Tibial nerve (tissue), 4 donors: ENCODE measurements at regions not wholly inside any gene's neighbourhood (a gene's known extent, or its start where the extent isn't known, plus 50 kb on each side); places are given as distances from the start of the nearest gene placed in this dataset.

Source experiments
- DNase-seq, 2 donors: peaks; one replicate each; pipeline ENCODE4 v3.0.0-alpha.2; 2019; ENCODE audit warnings: low spot score in 2 of 2
- H3K27ac ChIP-seq, 4 donors: fragments of 200-600 bp; sonication (generic) in 3 of 4; one replicate each; pipeline ENCODE4 v1.5.1; 2017 to 2019; ENCODE audit warnings: mild to moderate bottlenecking in 1 of 4
- H3K27me3 ChIP-seq, 2 donors: fragments of 200-600 bp; sonication (generic) in 1 of 2; one replicate each; pipeline versions ENCODE4 v1.5.1 to v1.6.0; 2017 to 2019
- H3K36me3 ChIP-seq, 3 donors: fragments of 200-600 bp; sonication (generic); one replicate each; pipeline ENCODE4 v1.5.1; 2018 to 2019
- H3K4me1 ChIP-seq, 4 donors: fragments of 200-600 bp; sonication (generic) in 3 of 4; one replicate each; pipeline ENCODE4 v1.5.1; 2017 to 2019
- H3K4me3 ChIP-seq, 4 donors: fragments of 200-600 bp; sonication (generic) in 3 of 4; one replicate each; pipeline ENCODE4 v1.5.1; 2017 to 2019; ENCODE audit warnings: mild to moderate bottlenecking in 1 of 4, moderate library complexity in 1 of 4
- H3K9me3 ChIP-seq, 4 donors: fragments of 200-600 bp; sonication (generic) in 3 of 4; one replicate each; pipeline ENCODE4 v1.5.1; 2017 to 2019
- CTCF ChIP-seq, 5 experiments: fragments of 200-600 bp in 3 of 5; fragments of 450-650 bp in 2 of 5; sonication (generic) in 3 of 5; IDR thresholded peaks; one replicate each; pipeline ENCODE4 v1.5.1; 2016 to 2019; ENCODE audit warnings: antibody characterized with exemption in 5 of 5, mild to moderate bottlenecking in 3 of 5, moderate library complexity in 2 of 5
- EP300 ChIP-seq, 2 donors: sonication (generic); formaldehyde crosslinking; IDR thresholded peaks; one replicate each; pipeline ENCODE4 v1.6.1; 2017; ENCODE audit warnings: antibody characterized with exemption in 2 of 2, mild to moderate bottlenecking in 1 of 2
- POLR2A ChIP-seq, 2 donors: fragments of 450-650 bp; IDR thresholded peaks; one replicate each; pipeline ENCODE4 v1.6.1; 2017; ENCODE audit warnings: antibody characterized with exemption in 2 of 2, mild to moderate bottlenecking in 2 of 2, moderate library complexity in 2 of 2
- WGBS, 2 donors: methylation state at CpG; one replicate each; pipeline ENCODE4 v1.1.5; 2018; 5-methylcytosine and 5-hydroxymethylcytosine counted together

DNA sequence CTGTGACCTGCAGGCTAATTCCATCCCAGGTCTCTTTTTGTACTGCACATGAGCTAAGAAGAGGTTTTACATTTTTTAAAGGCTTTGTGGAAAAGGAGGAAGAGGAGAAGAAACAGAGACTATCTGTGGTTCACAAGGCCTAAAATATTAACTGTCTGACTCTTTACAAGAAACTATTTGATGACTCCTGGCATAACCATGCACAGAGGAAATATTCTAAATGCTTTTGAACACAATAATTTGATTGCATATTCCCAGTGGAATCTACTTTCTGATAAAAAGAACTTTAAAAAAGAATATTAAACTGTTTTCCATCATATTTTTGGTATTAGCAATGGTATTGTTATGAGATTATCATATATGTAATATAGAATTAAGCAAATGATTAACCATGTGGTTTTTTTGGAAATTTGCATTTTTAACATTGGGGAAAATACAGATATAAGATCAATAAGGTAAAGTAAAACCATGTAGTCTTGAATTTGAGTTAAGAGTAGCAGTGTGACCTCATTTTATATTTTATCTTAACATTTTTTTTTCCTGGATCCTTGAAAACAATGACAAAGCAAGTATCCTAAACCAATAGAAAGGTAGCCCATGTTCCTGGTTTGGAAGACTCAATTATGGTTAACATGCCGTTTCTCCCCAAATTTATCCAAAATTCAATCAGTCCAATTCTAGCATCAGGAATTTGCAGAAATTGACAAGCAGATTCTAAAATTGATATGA is 251.0 kb downstream of the UQCRFS1 start:
- TF ChIP-seq EP300 (IDR thresholded peaks at IDR 0.05) (no peak), CTCF (IDR thresholded peaks at IDR 0.05) (no peak), POLR2A (IDR thresholded peaks at IDR 0.05) (no peak)
- Histone ChIP-seq H3K27ac (no peak overlapping the region), H3K36me3 (no peaks in the 10 kb centered on the region), H3K4me3 (no peak overlapping the region), H3K27me3 (no peaks in the 10 kb centered on the region), H3K9me3 (peaks cover 0 to 9% (median 0%) of the 10 kb centered on the region in 4 donors), H3K4me1 (no peaks in the 10 kb centered on the region)
- DNase-seq: no peak
- WGBS, 2 donors: 87 to 90% methylated on average over 1 of the region's 1 CpG

GRCh38 chr19:28960986-28961705 is 251.8 kb downstream of the UQCRFS1 start:
- Histone ChIP-seq H3K36me3 (no peaks in the 10 kb centered on the region), H3K9me3 (peaks cover 0 to 9% (median 0%) of the 10 kb centered on the region in 4 donors), H3K4me3 (no peak overlapping the region), H3K27me3 (no peaks in the 10 kb centered on the region), H3K4me1 (no peaks in the 10 kb centered on the region), H3K27ac (no peak overlapping the region)
- DNase-seq: no peak
- TF ChIP-seq EP300 (IDR thresholded peaks at IDR 0.05): no peak
- TF ChIP-seq POLR2A (IDR thresholded peaks at IDR 0.05): no peak
- TF ChIP-seq CTCF (IDR thresholded peaks at IDR 0.05): no peak
- 65 to 66% methylated on average over 4 of the region's 4 CpGs for WGBS, 2 donors

DNA sequence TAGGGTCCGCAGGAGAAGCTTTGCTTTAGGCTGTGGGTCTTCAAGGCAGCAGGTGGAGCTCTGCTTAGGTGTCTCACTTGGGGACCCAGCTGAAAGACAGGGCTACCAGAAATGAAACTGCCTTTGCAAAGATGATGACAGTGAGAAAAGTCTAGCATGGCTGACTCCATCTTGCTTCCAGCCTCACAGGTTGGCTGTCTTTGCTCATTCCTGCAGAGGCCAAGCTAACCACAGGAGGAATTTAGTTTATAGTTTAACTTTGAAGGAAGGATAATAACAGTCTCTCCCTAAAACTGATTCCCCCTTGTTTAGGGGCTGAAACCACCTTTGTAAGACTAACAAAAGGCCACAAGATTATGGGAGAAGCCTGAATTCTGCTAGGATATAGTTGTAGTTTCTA is 252.4 kb downstream of the UQCRFS1 start:
- no peak for DNase-seq
- Histone ChIP-seq H3K4me1 (no peaks in the 10 kb centered on the region), H3K4me3 (no peak overlapping the region), H3K27me3 (no peaks in the 10 kb centered on the region), H3K27ac (no peak overlapping the region), H3K9me3 (peaks cover 0 to 9% (median 0%) of the 10 kb centered on the region in 4 donors), H3K36me3 (no peaks in the 10 kb centered on the region)
- TF ChIP-seq EP300 (IDR thresholded peaks at IDR 0.05) (no peak), POLR2A (IDR thresholded peaks at IDR 0.05) (no peak), CTCF (IDR thresholded peaks at IDR 0.05) (no peak)
- WGBS, 2 donors: 89 to 100% methylated on average over 1 of the region's 1 CpG

GRCh38 chr19:28956961-28957360 is 256.0 kb downstream of the UQCRFS1 start:
- Histone ChIP-seq H3K36me3 (no peaks in the 10 kb centered on the region), H3K27me3 (no peaks in the 10 kb centered on the region), H3K4me1 (no peaks in the 10 kb centered on the region), H3K9me3 (peaks cover 0 to 18% (median 0%) of the 10 kb centered on the region in 4 donors), H3K4me3 (no peak overlapping the region), H3K27ac (no peak overlapping the region)
- WGBS, 2 donors: 79 to 94% methylated on average over 2 of the region's 2 CpGs
- TF ChIP-seq EP300 (IDR thresholded peaks at IDR 0.05) (no peak), POLR2A (IDR thresholded peaks at IDR 0.05) (no peak), CTCF (IDR thresholded peaks at IDR 0.05) (no peak)
- DNase-seq: no peak

DNA sequence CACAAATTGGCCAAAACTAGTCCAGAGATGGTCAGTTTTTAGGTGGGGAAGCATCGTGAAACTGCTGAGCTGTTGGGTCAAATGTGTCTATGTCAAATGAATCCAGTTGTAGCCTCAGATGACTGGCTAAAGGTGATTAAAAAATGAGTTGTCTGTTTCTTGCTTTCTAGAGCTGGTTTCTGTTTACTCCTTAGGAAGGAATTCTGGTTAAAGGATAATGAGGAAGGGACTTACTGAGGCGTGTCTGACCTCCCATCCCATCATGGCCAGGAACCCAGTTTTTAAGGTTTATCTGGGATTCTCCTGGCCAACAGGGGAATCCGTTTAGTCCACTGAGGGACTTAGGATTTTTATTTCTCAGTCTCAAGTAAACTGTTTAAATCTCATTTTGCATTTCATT is 256.5 kb downstream of the UQCRFS1 start:
- no peak for DNase-seq
- Histone ChIP-seq H3K27me3 (no peaks in the 10 kb centered on the region), H3K4me1 (no peaks in the 10 kb centered on the region), H3K36me3 (no peaks in the 10 kb centered on the region), H3K4me3 (no peak overlapping the region), H3K27ac (no peak overlapping the region), H3K9me3 (peaks cover 0 to 18% (median 0%) of the 10 kb centered on the region in 4 donors)
- TF ChIP-seq CTCF (IDR thresholded peaks at IDR 0.05): no peak
- TF ChIP-seq EP300 (IDR thresholded peaks at IDR 0.05): no peak
- no peak for TF ChIP-seq POLR2A (IDR thresholded peaks at IDR 0.05)
- 72 to 80% methylated on average over 3 of the region's 3 CpGs for WGBS, 2 donors
